Nephron progenitor cell (in vitro differentiated cells): ENCODE measurements at regions not wholly inside any gene's neighbourhood (a gene's known extent, or its start where the extent isn't known, plus 50 kb on each side); places are given as distances from the start of the nearest gene placed in this dataset.

Experiments used
- DNase-seq: peaks from one replicate; pipeline ENCODE4 v3.0.0; 2021
- H3K27ac Mint-ChIP-seq: 2 replicates; pipeline ENCODE4 v1.8.0; 2021; ENCODE audit warnings: mild to moderate bottlenecking, moderate library complexity, mixed read lengths
- H3K27me3 Mint-ChIP-seq: 2 replicates; pipeline ENCODE4 v1.8.0; 2021; ENCODE audit warnings: mild to moderate bottlenecking, low read depth, mixed read lengths; ENCODE audit not compliant: poor library complexity
- H3K36me3 Mint-ChIP-seq: 2 replicates; pipeline ENCODE4 v1.8.0; 2021; ENCODE audit warnings: low read depth, mixed read lengths
- H3K4me1 Mint-ChIP-seq: 2 replicates; pipeline ENCODE4 v1.8.0; 2021; ENCODE audit warnings: mixed read lengths
- H3K4me3 Mint-ChIP-seq: 2 replicates; pipeline ENCODE4 v1.8.0; 2021; ENCODE audit warnings: mild to moderate bottlenecking, moderate library complexity, mixed read lengths
- H3K9me3 Mint-ChIP-seq: 2 replicates; pipeline ENCODE4 v1.8.0; 2021; ENCODE audit warnings: mild to moderate bottlenecking, moderate library complexity, mixed read lengths
- TF ChIP-seq, protein P1 (sequence below): fragments of 200-600 bp; sonication (generic); IDR thresholded peaks from 2 replicates; pipeline ENCODE4 v1.5.0; 2021; ENCODE audit warnings: antibody characterized with exemption

GRCh38 chr20:7493311-7493710, 446.9 kb downstream of the HAO1 start:
- no peaks in the 10 kb centered on the region for H3K27me3 Mint-ChIP-seq
- peaks cover 9% of the 10 kb centered on the region for H3K36me3 Mint-ChIP-seq
- TF ChIP-seq, protein P1, sequence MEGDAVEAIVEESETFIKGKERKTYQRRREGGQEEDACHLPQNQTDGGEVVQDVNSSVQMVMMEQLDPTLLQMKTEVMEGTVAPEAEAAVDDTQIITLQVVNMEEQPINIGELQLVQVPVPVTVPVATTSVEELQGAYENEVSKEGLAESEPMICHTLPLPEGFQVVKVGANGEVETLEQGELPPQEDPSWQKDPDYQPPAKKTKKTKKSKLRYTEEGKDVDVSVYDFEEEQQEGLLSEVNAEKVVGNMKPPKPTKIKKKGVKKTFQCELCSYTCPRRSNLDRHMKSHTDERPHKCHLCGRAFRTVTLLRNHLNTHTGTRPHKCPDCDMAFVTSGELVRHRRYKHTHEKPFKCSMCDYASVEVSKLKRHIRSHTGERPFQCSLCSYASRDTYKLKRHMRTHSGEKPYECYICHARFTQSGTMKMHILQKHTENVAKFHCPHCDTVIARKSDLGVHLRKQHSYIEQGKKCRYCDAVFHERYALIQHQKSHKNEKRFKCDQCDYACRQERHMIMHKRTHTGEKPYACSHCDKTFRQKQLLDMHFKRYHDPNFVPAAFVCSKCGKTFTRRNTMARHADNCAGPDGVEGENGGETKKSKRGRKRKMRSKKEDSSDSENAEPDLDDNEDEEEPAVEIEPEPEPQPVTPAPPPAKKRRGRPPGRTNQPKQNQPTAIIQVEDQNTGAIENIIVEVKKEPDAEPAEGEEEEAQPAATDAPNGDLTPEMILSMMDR = no peak
- DNase-seq = no peak
- peaks cover 19% of the 10 kb centered on the region for H3K9me3 Mint-ChIP-seq
- no peak overlapping the region for H3K27ac Mint-ChIP-seq
- H3K4me3 Mint-ChIP-seq = no peak overlapping the region
- peaks cover 5% of the 10 kb centered on the region for H3K4me1 Mint-ChIP-seq

GRCh38 chr20:7496394-7496991, 443.8 kb downstream of the HAO1 start:
- TF ChIP-seq, protein P1 = no peak

DNA sequence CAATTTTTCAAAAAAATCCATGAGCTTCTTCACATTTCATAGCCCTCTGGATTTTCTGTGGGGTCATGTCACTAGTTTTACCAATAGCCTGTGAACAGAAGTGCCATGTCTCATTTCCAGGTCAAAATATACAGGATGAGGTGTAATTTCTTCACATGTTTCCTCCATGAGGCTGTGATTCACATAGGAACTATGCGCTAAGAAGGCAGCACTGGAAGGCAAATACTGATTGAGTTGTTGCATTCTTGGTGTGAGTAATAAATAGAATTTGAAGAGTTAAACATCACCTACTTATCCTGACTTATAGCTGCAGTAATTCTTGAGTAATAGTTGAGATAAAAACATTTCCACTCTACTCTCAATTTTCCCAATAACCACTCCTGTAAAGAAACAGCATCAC, 442.3 kb downstream of the HAO1 start:
- TF ChIP-seq, protein P1 = no peak
- no peak for DNase-seq
- H3K27me3 Mint-ChIP-seq = peaks cover 5% of the 10 kb centered on the region
- no peak overlapping the region for H3K4me3 Mint-ChIP-seq
- peaks cover 9% of the 10 kb centered on the region for H3K36me3 Mint-ChIP-seq
- H3K4me1 Mint-ChIP-seq = peaks cover 5% of the 10 kb centered on the region
- H3K27ac Mint-ChIP-seq = no peak overlapping the region
- peaks cover 17% of the 10 kb centered on the region for H3K9me3 Mint-ChIP-seq

More at GRCh38 chr20:7496394-7496991, 443.8 kb downstream of the HAO1 start:
- peaks cover 9% of the 10 kb centered on the region for H3K36me3 Mint-ChIP-seq
- H3K9me3 Mint-ChIP-seq = peaks cover 19% of the 10 kb centered on the region
- no peak for DNase-seq
- H3K27me3 Mint-ChIP-seq = peaks cover 5% of the 10 kb centered on the region
- H3K4me3 Mint-ChIP-seq = no peak overlapping the region
- peaks cover 5% of the 10 kb centered on the region for H3K4me1 Mint-ChIP-seq
- H3K27ac Mint-ChIP-seq = no peak overlapping the region

GRCh38 chr20:7499201-7499600, 441.1 kb downstream of the HAO1 start:
- H3K9me3 Mint-ChIP-seq = peaks cover 5% of the 10 kb centered on the region

GRCh38 chr20:7500231-7500663, 440.0 kb downstream of the HAO1 start:
- Mint-ChIP-seq H3K4me1 (peaks cover 5% of the 10 kb centered on the region), H3K9me3 (no peaks in the 10 kb centered on the region), H3K4me3 (no peak overlapping the region), H3K27me3 (peaks cover 5% of the 10 kb centered on the region), H3K27ac (no peak overlapping the region), H3K36me3 (no peaks in the 10 kb centered on the region)
- TF ChIP-seq, protein P1 = no peak
- no peak for DNase-seq

More at GRCh38 chr20:7499201-7499600, 441.1 kb downstream of the HAO1 start:
- Mint-ChIP-seq H3K4me1 (peaks cover 5% of the 10 kb centered on the region), H3K27me3 (peaks cover 5% of the 10 kb centered on the region), H3K4me3 (no peak overlapping the region), H3K27ac (no peak overlapping the region), H3K36me3 (peaks cover 3% of the 10 kb centered on the region)
- no peak for DNase-seq
- TF ChIP-seq, protein P1 = no peak

DNA sequence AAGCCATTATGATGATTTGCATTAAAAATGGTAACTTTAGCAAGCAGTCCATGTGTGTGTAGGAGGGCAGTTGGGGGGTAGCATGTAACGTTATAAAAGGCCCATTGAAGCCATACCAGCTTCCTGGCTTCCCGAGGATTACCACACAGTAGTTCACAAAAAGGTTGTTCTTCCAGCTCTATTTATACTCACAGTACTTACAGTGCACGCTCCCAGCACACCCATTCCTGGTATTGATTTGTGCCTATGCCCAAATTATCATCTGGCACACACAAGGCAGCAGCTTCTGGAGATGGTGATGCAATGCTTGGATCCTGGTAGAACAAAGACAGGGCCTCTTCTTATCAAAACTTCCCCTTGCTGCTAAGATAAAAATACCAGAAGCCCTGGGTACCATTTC, 436.8 kb downstream of the HAO1 start:
- TF ChIP-seq, protein P1 = no peak
- no peaks in the 10 kb centered on the region for H3K36me3 Mint-ChIP-seq
- no peak overlapping the region for H3K4me3 Mint-ChIP-seq
- peaks cover 9% of the 10 kb centered on the region for H3K27me3 Mint-ChIP-seq
- no peak overlapping the region for H3K27ac Mint-ChIP-seq
- H3K4me1 Mint-ChIP-seq = no peaks in the 10 kb centered on the region
- DNase-seq = no peak
- no peaks in the 10 kb centered on the region for H3K9me3 Mint-ChIP-seq
